ENCODE measurements at regions not wholly inside any gene's neighbourhood (a gene's known extent, or its start where the extent isn't known, plus 50 kb on each side); places are given as distances from the start of the nearest gene placed in this dataset.
A peak's percentile ranks its signal among the peaks of the same experiment; 100 is the strongest.

GRCh38 chr2:238642973-238643372 lies 204.9 kb upstream of the TWIST2 start:
- peaks cover 14% of the 10 kb centered on the region for H3K27me3 Mint-ChIP-seq (ENCODE audit: low read depth)
- TF ChIP-seq, protein P1, sequence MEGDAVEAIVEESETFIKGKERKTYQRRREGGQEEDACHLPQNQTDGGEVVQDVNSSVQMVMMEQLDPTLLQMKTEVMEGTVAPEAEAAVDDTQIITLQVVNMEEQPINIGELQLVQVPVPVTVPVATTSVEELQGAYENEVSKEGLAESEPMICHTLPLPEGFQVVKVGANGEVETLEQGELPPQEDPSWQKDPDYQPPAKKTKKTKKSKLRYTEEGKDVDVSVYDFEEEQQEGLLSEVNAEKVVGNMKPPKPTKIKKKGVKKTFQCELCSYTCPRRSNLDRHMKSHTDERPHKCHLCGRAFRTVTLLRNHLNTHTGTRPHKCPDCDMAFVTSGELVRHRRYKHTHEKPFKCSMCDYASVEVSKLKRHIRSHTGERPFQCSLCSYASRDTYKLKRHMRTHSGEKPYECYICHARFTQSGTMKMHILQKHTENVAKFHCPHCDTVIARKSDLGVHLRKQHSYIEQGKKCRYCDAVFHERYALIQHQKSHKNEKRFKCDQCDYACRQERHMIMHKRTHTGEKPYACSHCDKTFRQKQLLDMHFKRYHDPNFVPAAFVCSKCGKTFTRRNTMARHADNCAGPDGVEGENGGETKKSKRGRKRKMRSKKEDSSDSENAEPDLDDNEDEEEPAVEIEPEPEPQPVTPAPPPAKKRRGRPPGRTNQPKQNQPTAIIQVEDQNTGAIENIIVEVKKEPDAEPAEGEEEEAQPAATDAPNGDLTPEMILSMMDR (IDR thresholded peaks at IDR 0.05; ENCODE audit: unreplicated experiment in 3 of 3), result no peak
- peaks cover 12% of the 10 kb centered on the region for H3K4me1 Mint-ChIP-seq
- no peak overlapping the region for H3K4me3 Mint-ChIP-seq
- H3K27ac Mint-ChIP-seq, result no peak overlapping the region
- H3K9me3 Mint-ChIP-seq, result no peaks in the 10 kb centered on the region
- no peaks in the 10 kb centered on the region for H3K36me3 Mint-ChIP-seq (ENCODE audit: low read depth)

GRCh38 chr2:238643400-238643907 lies 204.4 kb upstream of the TWIST2 start:
- Mint-ChIP-seq H3K4me1 (peaks cover 12% of the 10 kb centered on the region), H3K27me3 (ENCODE audit: low read depth) (peaks cover 13% of the 10 kb centered on the region), H3K27ac (no peak overlapping the region), H3K9me3 (no peaks in the 10 kb centered on the region), H3K36me3 (ENCODE audit: low read depth) (no peaks in the 10 kb centered on the region), H3K4me3 (no peak overlapping the region)
- TF ChIP-seq, protein P1 (IDR thresholded peaks at IDR 0.05; ENCODE audit: unreplicated experiment in 3 of 3), result no peak

DNA sequence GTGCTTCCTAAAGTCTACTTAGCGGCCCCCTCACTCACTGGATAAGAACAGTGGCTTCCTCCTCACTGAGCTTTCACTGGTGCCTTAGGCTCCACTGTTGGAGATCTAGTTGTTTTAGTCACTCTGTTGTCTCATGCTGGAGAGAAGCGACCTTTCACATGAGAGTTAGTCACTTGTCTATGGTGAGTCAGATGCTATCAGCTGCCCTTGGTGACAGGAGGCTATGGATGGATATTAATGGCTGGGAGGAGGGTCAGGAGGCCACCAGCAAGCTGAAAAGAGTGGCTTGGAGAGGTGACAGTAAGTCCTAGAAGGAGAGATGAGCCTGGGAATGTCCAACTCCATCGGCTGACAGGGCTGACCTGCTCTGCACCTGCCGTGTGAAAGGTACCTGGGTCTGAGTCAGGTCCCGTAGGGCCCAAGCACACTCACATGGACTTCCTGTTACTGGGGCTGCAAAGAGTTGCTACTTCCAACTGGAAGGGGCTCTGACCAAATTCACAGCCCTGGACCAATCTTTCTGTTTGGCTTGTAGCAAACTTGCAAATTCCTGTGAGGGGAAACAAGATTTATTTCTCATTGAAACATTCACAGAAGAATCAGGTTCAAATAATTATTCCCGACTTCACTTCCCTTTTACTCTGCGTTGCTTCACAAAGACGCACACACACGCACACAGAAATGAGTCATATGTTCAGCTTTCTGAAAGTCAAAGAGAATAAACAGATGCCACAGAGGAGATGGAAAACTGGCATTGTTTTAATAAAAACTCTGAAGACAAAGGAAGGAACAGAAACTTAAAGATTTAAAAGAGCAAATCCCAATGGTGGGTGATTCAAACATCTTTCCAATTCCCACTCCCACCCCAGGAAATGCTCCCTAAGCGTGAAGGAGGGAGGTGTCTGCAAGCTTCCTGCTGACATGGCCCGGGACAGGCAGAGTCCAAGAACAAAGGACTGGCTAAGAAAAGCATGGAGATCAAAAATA lies 203.5 kb upstream of the TWIST2 start:
- Mint-ChIP-seq H3K27ac (peak overlapping the region in 2 of 3 experiments; percentile 35 to 52), H3K4me1 (peaks cover 12% of the 10 kb centered on the region), H3K27me3 (ENCODE audit: low read depth) (peaks cover 7% of the 10 kb centered on the region), H3K36me3 (ENCODE audit: low read depth) (no peaks in the 10 kb centered on the region), H3K4me3 (no peak overlapping the region), H3K9me3 (no peaks in the 10 kb centered on the region)
- TF ChIP-seq, protein P1 (IDR thresholded peaks at IDR 0.05; ENCODE audit: unreplicated experiment in 3 of 3), result no peak

DNA sequence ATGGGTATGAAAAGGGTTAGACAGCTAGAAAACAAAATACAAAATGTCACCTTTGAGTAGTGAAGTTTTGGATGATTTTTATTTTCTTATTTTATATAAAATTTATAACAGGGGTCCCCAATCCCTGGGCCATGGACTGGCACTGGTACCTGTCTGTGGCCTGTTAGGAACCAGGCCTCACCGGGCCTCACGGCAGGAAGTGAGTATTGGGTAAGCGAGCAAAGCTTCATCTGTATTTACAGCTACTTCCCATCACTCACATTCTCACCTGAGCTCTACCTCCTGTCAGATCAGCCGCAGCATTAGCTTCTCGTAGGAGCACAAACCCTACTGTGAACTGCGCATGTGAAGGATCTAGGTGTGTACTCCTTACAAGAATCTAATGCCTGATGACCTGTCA lies 202.8 kb upstream of the TWIST2 start:
- no peaks in the 10 kb centered on the region for H3K36me3 Mint-ChIP-seq (ENCODE audit: low read depth)
- peaks cover 12% of the 10 kb centered on the region for H3K4me1 Mint-ChIP-seq
- no peak overlapping the region for H3K4me3 Mint-ChIP-seq
- TF ChIP-seq, protein P1 (IDR thresholded peaks at IDR 0.05; ENCODE audit: unreplicated experiment in 3 of 3), result no peak
- H3K27ac Mint-ChIP-seq, result no peak overlapping the region
- peaks cover 3% of the 10 kb centered on the region for H3K27me3 Mint-ChIP-seq (ENCODE audit: low read depth)
- no peaks in the 10 kb centered on the region for H3K9me3 Mint-ChIP-seq

GRCh38 chr2:238645716-238646115 lies 202.2 kb upstream of the TWIST2 start:
- H3K4me1 Mint-ChIP-seq, result peaks cover 12% of the 10 kb centered on the region
- H3K36me3 Mint-ChIP-seq (ENCODE audit: low read depth), result no peaks in the 10 kb centered on the region
- H3K4me3 Mint-ChIP-seq, result no peak overlapping the region
- H3K27me3 Mint-ChIP-seq (ENCODE audit: low read depth), result no peaks in the 10 kb centered on the region
- no peak overlapping the region for H3K27ac Mint-ChIP-seq
- no peaks in the 10 kb centered on the region for H3K9me3 Mint-ChIP-seq
- TF ChIP-seq, protein P1 (IDR thresholded peaks at IDR 0.05; ENCODE audit: unreplicated experiment in 3 of 3), result no peak
